Heart right ventricle (tissue), 16 donors: ENCODE measurements at regions not wholly inside any gene's neighbourhood (a gene's known extent, or its start where the extent isn't known, plus 50 kb on each side); places are given as distances from the start of the nearest gene placed in this dataset.

Experiments used
- ATAC-seq, 8 donors: fragments of 200-7000 bp; cut with Tn5 transposase; one replicate each; pipeline ENCODE4 v1.9.1; 2020; ENCODE audit warnings: mild to moderate bottlenecking in 8 of 8, moderate library complexity in 8 of 8, moderate number of reproducible peaks in 1 of 8
- DNase-seq, 2 donors: peaks; one replicate each; pipeline ENCODE4 v3.0.0-alpha.2; 2020
- H3K27ac ChIP-seq, 10 donors: fragments of 200-600 bp; sonication (generic) in 2 of 10; one replicate each; pipeline versions ENCODE4 v1.5.0 to v1.8.0; 2020 to 2022; ENCODE audit warnings: mild to moderate bottlenecking in 3 of 10
- H3K27me3 ChIP-seq, 7 donors: fragments of 200-600 bp; one replicate each; pipeline ENCODE4 v1.8.0; 2021 to 2022; ENCODE audit warnings: mild to moderate bottlenecking in 2 of 7
- H3K36me3 ChIP-seq, 9 donors: fragments of 200-600 bp; sonication (generic) in 1 of 9; one replicate each; pipeline versions ENCODE4 v1.5.0 to v1.8.0; 2020 to 2022; ENCODE audit warnings: mild to moderate bottlenecking in 2 of 9
- H3K4me1 ChIP-seq, 9 donors: fragments of 200-600 bp; sonication (generic) in 1 of 9; one replicate each; pipeline versions ENCODE4 v1.5.0 to v1.8.0; 2020 to 2022; ENCODE audit warnings: mild to moderate bottlenecking in 4 of 9
- H3K4me3 ChIP-seq, 10 donors: fragments of 200-600 bp; sonication (generic) in 2 of 10; one replicate each; pipeline versions ENCODE4 v1.5.0 to v1.8.0; 2020 to 2022; ENCODE audit warnings: mild to moderate bottlenecking in 7 of 10, moderate library complexity in 2 of 10
- H3K9me3 ChIP-seq, 11 donors: fragments of 200-600 bp in 10 of 11; sonication (generic) in 2 of 11; one replicate each; pipeline versions ENCODE4 v1.5.0 to v1.8.0; 2013 to 2022; ENCODE audit warnings: mild to moderate bottlenecking in 2 of 11, control low read depth in 1 of 11, moderate library complexity in 1 of 11
- CTCF ChIP-seq, 9 donors: fragments of 200-600 bp; sonication (generic) in 2 of 9; IDR thresholded peaks; one replicate each; pipeline versions ENCODE4 v1.5.0 to v1.8.0; 2021 to 2022; ENCODE audit warnings: antibody characterized with exemption in 9 of 9, mild to moderate bottlenecking in 5 of 9, moderate library complexity in 1 of 9
- WGBS, 2 donors: extraction: QIAGEN DNeasy Blood & Tissue Kit; methylation state at CpG; one replicate each; pipeline ENCODE4 v1.1.7; 2013; ENCODE audit warnings: inconsistent platforms in 1 of 2; 5-methylcytosine and 5-hydroxymethylcytosine counted together
- intact Hi-C, 10 donors: fragments of 100-400 bp; cut with DNase I; formaldehyde crosslinking; loops; one replicate each; pipeline versions ENCODE4 v1.11.1 to v1.14.2; 2022
- donor health status: Arrhythmogenic right ventricular cardiomyopathy.
- donor health status: ischemic (EF 13 %, LVEDD 7.1; RV severe dilation, severe dysfunction).
- donor health status: healthy with polysubstance abuse.
- donor health status: DM: no; HTN: yes; CAD: no.
- donor health status: DM: no; HTN: no; CAD: no.
- donor health status: ischemic (EF 25% LVEDD 6.9; RV normal size, moderate dysfunction).
- donor health status: ischemic (EF 25% LVEDD 5.7; RV mildly dilated, moderate dysfunction).
- donor health status: healthy.
- donor health status: DM: yes; HTN: yes; CAD: no.
- donor health status: Ischemic cardiomyopathy.
- donor health status: ischemic (EF 35%, LVEDD 5.7; RV mildly dilated, moderate dysfunction).
- donor health status: nonischemic (EF 11% LVEDD 7.7; RV severe dilation, severe dysfunction).
- donor health status: DM: yes; HTN: yes; CAD: no.
- donor health status: PGD.
- donor health status: ischemic (EF 29% LVEDD 5.4; RV normal size, mild dysfunction).
- donor health status: nonischemic (EF 23%, LVEDD 6.1; RV moderate dilation, normal function).

GRCh38 chr10:117757086-117757720 lies 214.7 kb downstream of the EMX2 start:
- ATAC-seq: no peak
- WGBS, 2 donors: 60 to 64% methylated on average over 9 of the region's 9 CpGs
- Histone ChIP-seq H3K36me3 (no peaks in the 10 kb centered on the region), H3K27ac (no peak overlapping the region), H3K4me1 (no peaks in the 10 kb centered on the region), H3K4me3 (no peak overlapping the region), H3K27me3 (peaks cover 0 to 37% (median 15%) of the 10 kb centered on the region in 7 donors), H3K9me3 (no peaks in the 10 kb centered on the region)
- intact Hi-C loops: no loop called here
- no peak for DNase-seq
- no peak for TF ChIP-seq CTCF (IDR thresholded peaks at IDR 0.05)

DNA sequence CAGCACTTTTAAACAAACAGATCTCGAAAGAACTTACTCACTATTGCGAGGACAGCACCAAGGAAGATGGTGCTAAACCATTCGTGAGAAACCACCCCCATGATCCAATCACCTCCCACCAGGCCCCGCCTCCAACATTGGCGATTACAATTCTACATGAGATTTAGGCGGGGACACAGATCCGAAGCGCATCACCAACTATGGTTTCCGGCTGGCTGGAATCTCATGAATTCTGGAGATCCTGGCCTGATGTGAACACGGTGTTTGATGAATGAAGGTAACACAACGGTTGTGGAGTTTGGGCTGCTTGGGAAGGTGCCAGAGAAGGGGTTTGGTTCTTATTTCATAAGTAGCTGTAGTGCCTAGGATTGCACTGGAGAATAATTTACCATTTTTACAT lies 216.7 kb downstream of the EMX2 start:
- ATAC-seq: no peak
- DNase-seq: no peak
- intact Hi-C loops: no loop called here
- Histone ChIP-seq H3K9me3 (no peaks in the 10 kb centered on the region), H3K27me3 (peaks cover 0 to 37% (median 18%) of the 10 kb centered on the region in 7 donors), H3K36me3 (no peaks in the 10 kb centered on the region), H3K4me1 (no peaks in the 10 kb centered on the region), H3K4me3 (no peak overlapping the region), H3K27ac (no peak overlapping the region)
- WGBS, 2 donors: 85 to 87% methylated on average over 11 of the region's 11 CpGs
- no peak for TF ChIP-seq CTCF (IDR thresholded peaks at IDR 0.05)

DNA sequence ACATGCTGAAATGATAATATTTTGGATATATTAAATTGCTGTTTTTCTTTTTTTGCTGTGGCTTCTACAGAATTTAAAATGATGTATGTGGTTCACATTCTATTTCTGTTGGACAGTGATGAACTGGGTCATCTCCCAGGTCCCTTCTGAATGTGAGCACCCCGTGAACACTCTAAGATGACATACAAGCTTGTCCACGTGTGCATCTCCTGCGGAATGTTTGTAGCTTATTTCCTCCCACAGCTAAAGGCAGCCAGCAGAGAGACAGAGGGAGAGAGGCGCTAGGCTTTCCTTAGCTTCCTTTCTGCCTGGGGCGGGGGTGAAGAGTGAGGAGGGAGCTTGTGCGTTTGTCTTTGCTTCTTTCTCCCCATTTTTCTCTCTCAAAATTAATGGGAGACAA lies 219.1 kb downstream of the EMX2 start:
- Histone ChIP-seq H3K4me3 (no peak overlapping the region), H3K27me3 (peaks cover 0 to 32% (median 17%) of the 10 kb centered on the region in 7 donors), H3K9me3 (no peaks in the 10 kb centered on the region), H3K4me1 (no peaks in the 10 kb centered on the region), H3K27ac (no peak overlapping the region), H3K36me3 (no peaks in the 10 kb centered on the region)
- ATAC-seq (no peak), DNase-seq (no peak)
- no peak for TF ChIP-seq CTCF (IDR thresholded peaks at IDR 0.05)
- WGBS, 2 donors: 64 to 71% methylated on average over 6 of the region's 6 CpGs
- intact Hi-C loops: no loop called here

- intact Hi-C loops: no loop called here
- no peak for TF ChIP-seq CTCF (IDR thresholded peaks at IDR 0.05)
- H3K27me3 ChIP-seq: peaks cover 0 to 32% (median 17%) of the 10 kb centered on the region in 7 donors
- H3K4me1 ChIP-seq: no peaks in the 10 kb centered on the region
- no peaks in the 10 kb centered on the region for H3K9me3 ChIP-seq
- no peaks in the 10 kb centered on the region for H3K36me3 ChIP-seq
- 68 to 73% methylated on average over 14 of the region's 14 CpGs for WGBS, 2 donors
- no peak overlapping the region for H3K27ac ChIP-seq
- DNase-seq: no peak
- ATAC-seq: no peak
- H3K4me3 ChIP-seq: no peak overlapping the region
Observed at GRCh38 chr10:117762126-117762818, 219.7 kb downstream of the EMX2 start.
